Calu3 (cell line): ENCODE measurements at regions not wholly inside any gene's neighbourhood (a gene's known extent, or its start where the extent isn't known, plus 50 kb on each side); places are given as distances from the start of the nearest gene placed in this dataset.
A peak's percentile ranks its signal among the peaks of the same experiment; 100 is the strongest.

Experiments
- BruUV-seq: library from RNA; stranded (reverse); fragments of 400-500 nt; replicated peaks from 2 replicates; lab custom pipeline; 2021; lab: Mats Ljungman, UMichigan
- CTCF ChIA-PET: fragments of 300-600 bp; sonication (Branson Sonifier 250); formaldehyde crosslinking; loops from one replicate; lab custom pipeline; 2022; ENCODE audit warnings: antibody characterized with exemption; lab: Charles Lee
- DNase-seq: peaks from one replicate; pipeline ENCODE4 v3.0.0; 2022
- H3K27ac Mint-ChIP-seq: one replicate; pipeline ENCODE4 v1.8.0; 2022; ENCODE audit warnings: mixed read lengths; ENCODE audit not compliant: unreplicated experiment
- H3K27me3 Mint-ChIP-seq: one replicate; pipeline ENCODE4 v1.8.0; 2022; ENCODE audit warnings: mixed read lengths; ENCODE audit not compliant: unreplicated experiment
- H3K36me3 Mint-ChIP-seq: one replicate; pipeline ENCODE4 v1.8.0; 2022; ENCODE audit warnings: mild to moderate bottlenecking, moderate library complexity, mixed read lengths; ENCODE audit not compliant: insufficient read depth, unreplicated experiment
- H3K4me1 Mint-ChIP-seq: one replicate; pipeline ENCODE4 v1.8.0; 2022; ENCODE audit warnings: mild to moderate bottlenecking, low read depth, mixed read lengths; ENCODE audit not compliant: unreplicated experiment
- H3K4me3 Mint-ChIP-seq: one replicate; pipeline ENCODE4 v1.8.0; 2022; ENCODE audit warnings: mild to moderate bottlenecking, low read depth, moderate library complexity, mixed read lengths; ENCODE audit not compliant: unreplicated experiment
- H3K9me3 Mint-ChIP-seq: one replicate; pipeline ENCODE4 v1.8.0; 2022; ENCODE audit warnings: low read depth, mixed read lengths; ENCODE audit not compliant: unreplicated experiment
- intact Hi-C: fragments of 100-400 bp; cut with micrococcal nuclease; formaldehyde crosslinking; loops from one replicate; pipeline ENCODE4 v1.10.0; 2022; ENCODE audit not compliant: unreplicated experiment
- TF ChIP-seq, protein P1 (sequence below): fragments of 200-600 bp; IDR thresholded peaks from one replicate; pipeline ENCODE4 v1.8.0; 2022; ENCODE audit warnings: antibody characterized with exemption; ENCODE audit not compliant: unreplicated experiment

DNA sequence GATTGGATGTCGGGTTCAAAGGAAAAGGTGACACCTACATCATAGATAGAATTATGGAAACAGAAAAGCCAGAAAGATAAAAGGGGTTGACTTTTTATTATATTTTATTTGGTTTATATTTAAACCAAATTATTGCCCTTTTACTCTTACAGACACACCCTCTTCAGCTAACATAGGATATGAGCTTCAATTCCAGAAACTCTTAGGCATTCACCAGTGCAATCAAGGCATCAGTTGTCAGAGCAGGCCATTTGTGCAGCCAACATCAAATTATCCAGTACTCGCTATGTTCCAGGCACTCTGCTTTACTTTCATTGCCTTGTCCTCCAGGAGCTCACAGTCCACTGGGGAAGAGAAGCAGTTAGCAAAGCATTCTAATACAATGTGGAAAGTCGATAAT is 347.5 kb downstream of the TFEC start:
- H3K36me3 Mint-ChIP-seq, result no peaks in the 10 kb centered on the region
- no peak for DNase-seq
- TF ChIP-seq, protein P1, sequence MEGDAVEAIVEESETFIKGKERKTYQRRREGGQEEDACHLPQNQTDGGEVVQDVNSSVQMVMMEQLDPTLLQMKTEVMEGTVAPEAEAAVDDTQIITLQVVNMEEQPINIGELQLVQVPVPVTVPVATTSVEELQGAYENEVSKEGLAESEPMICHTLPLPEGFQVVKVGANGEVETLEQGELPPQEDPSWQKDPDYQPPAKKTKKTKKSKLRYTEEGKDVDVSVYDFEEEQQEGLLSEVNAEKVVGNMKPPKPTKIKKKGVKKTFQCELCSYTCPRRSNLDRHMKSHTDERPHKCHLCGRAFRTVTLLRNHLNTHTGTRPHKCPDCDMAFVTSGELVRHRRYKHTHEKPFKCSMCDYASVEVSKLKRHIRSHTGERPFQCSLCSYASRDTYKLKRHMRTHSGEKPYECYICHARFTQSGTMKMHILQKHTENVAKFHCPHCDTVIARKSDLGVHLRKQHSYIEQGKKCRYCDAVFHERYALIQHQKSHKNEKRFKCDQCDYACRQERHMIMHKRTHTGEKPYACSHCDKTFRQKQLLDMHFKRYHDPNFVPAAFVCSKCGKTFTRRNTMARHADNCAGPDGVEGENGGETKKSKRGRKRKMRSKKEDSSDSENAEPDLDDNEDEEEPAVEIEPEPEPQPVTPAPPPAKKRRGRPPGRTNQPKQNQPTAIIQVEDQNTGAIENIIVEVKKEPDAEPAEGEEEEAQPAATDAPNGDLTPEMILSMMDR, result no peak
- intact Hi-C loops, result no loop called here
- no TSS peak for BruUV-seq
- peaks cover 19% of the 10 kb centered on the region for H3K4me1 Mint-ChIP-seq
- H3K9me3 Mint-ChIP-seq, result no peaks in the 10 kb centered on the region
- H3K4me3 Mint-ChIP-seq, result no peak overlapping the region
- no peaks in the 10 kb centered on the region for H3K27me3 Mint-ChIP-seq
- H3K27ac Mint-ChIP-seq, result no peak overlapping the region
- CTCF ChIA-PET, result interaction anchor here (0.8 kb wide), 1 partner anchor 817 kb away, joined by 3 read pairs; no protein-coding TSS in a partner anchor

DNA sequence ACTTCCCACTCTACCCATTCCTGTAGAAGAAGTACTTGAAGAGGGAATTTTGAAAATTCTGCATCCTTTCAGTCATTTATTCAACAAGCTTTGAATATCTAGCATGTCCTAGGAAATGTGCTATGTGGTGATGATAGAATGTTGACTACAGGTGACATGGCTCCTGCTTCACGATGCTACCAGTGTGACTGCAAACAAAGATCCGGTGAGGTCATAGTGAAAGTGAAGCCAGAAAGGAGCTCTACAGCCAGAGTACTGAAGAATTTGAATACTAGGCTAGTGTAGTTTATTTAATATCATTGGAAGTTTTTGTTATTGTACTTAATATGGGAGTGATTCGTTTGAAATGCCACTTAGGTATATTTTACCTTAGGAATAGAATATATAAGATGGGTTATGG is 348.1 kb downstream of the TFEC start:
- no TSS peak for BruUV-seq
- TF ChIP-seq, protein P1, result no peak
- H3K4me1 Mint-ChIP-seq, result peaks cover 20% of the 10 kb centered on the region
- H3K27ac Mint-ChIP-seq, result no peak overlapping the region
- no peaks in the 10 kb centered on the region for H3K36me3 Mint-ChIP-seq
- CTCF ChIA-PET, result interaction anchor here (0.6 to 0.8 kb wide), 2 partner anchors 817 to 1266 kb away, joined by 3 to 5 read pairs; no protein-coding TSS in a partner anchor
- intact Hi-C loops, result no loop called here
- DNase-seq, result no peak
- no peaks in the 10 kb centered on the region for H3K27me3 Mint-ChIP-seq
- no peak overlapping the region for H3K4me3 Mint-ChIP-seq
- H3K9me3 Mint-ChIP-seq, result no peaks in the 10 kb centered on the region

DNA sequence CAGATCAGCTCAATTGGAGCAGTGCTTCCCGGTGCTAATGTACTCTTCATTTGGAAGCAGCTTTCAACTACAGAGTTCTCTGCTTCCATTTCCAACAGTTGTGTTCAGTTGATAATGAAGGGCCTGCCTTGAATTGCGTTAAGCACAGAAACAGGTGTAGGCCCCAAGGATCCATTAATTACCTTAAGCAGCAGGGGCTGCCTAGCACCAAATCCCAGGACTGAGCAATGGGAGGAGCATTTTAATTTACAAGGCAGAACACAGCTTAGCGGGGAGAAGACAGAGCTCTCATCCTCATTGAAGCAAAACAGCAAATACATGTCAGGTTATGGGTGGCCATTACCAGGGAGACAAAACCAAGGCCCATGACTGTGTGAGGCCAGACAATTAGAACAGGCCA is 349.6 kb downstream of the TFEC start:
- TF ChIP-seq, protein P1, result no peak
- no peaks in the 10 kb centered on the region for H3K36me3 Mint-ChIP-seq
- intact Hi-C loops, result loop anchor here (2.0 kb wide), 2 partner anchors 170 to 324 kb away; no protein-coding TSS in a partner anchor
- H3K4me3 Mint-ChIP-seq, result no peak overlapping the region
- H3K27me3 Mint-ChIP-seq, result no peaks in the 10 kb centered on the region
- peaks cover 28% of the 10 kb centered on the region for H3K4me1 Mint-ChIP-seq
- no peak for DNase-seq
- no peaks in the 10 kb centered on the region for H3K9me3 Mint-ChIP-seq
- CTCF ChIA-PET, result interaction anchor here (1.2 kb wide), 1 partner anchor 1254 kb away, joined by 4 read pairs; no protein-coding TSS in a partner anchor
- no TSS peak for BruUV-seq
- H3K27ac Mint-ChIP-seq, result no peak overlapping the region

DNA sequence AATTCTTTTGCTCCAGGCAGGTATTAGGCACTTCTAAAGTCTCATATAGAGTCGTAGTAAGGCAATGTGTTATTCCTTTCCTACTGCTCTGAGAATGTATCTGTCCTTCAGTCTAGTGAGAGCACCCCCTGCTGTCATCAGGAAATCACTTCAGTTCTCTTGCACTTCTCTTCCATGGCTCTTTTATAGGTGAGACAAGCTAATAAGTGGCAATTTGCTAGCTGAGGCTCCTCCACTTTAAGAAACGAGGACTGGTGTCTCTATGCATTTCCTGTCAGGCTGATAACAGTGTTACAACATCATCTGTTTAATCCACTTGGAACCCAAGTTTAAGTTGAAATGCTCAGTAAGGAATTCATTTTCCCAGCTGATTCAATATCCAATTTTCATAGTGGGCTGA is 350.6 kb downstream of the TFEC start:
- CTCF ChIA-PET, result interaction anchor here (0.6 to 1.3 kb wide), 4 partner anchors 813 to 1598 kb away, joined by 3 to 6 read pairs (median 4); no protein-coding TSS in a partner anchor
- BruUV-seq, result no TSS peak
- Mint-ChIP-seq H3K4me3 (no peak overlapping the region), H3K27me3 (no peaks in the 10 kb centered on the region), H3K27ac (no peak overlapping the region), H3K9me3 (no peaks in the 10 kb centered on the region), H3K4me1 (peaks cover 29% of the 10 kb centered on the region), H3K36me3 (no peaks in the 10 kb centered on the region)
- TF ChIP-seq, protein P1, result peak; percentile 43
- peak; percentile 49 for DNase-seq
- intact Hi-C loops, result loop anchor here (2.0 to 5.0 kb wide), 3 partner anchors 169 to 448 kb away; no protein-coding TSS in a partner anchor
